Activated CD4-positive, alpha-beta T cell treated with anti-CD3 and anti-CD28 coated beads, Interleukin-2, Interleukin-4, amounts not matched to agents 100 ng/mL and 50 ng/mL, durations not matched to agents 16 hours and 8 hours (primary cell): ENCODE measurements at regions not wholly inside any gene's neighbourhood (a gene's known extent, or its start where the extent isn't known, plus 50 kb on each side); places are given as distances from the start of the nearest gene placed in this dataset.
"Not testable (repeated sequence)": the region's sequence is repeated elsewhere in the genome, so short reads cannot be mapped to it uniquely, and the experiment has no call there.

Experiments used
- DNase-seq: peaks from one replicate; pipeline ENCODE4 v3.0.0-alpha.2; 2020; ENCODE audit warnings: low spot score

DNA sequence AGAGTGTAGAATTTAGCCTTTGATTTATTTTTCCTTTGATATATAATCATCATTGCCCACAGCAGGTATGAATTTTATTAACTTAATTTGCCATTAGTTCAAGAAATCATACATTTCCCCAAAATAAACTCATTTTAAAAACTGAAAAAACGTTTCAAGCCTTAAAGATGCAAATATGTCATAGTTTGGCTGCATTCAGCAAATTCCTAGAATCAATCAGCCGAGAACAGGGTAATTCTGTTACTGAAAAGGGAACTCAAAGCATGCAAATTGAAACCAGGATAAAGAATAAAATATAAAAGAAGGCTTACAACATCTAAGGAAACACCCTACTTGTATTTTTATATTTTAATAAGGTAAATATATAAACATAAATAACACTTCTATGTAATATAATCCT lies 233.8 kb upstream of the PRKCQ start:
- DNase-seq, result no peak

DNA sequence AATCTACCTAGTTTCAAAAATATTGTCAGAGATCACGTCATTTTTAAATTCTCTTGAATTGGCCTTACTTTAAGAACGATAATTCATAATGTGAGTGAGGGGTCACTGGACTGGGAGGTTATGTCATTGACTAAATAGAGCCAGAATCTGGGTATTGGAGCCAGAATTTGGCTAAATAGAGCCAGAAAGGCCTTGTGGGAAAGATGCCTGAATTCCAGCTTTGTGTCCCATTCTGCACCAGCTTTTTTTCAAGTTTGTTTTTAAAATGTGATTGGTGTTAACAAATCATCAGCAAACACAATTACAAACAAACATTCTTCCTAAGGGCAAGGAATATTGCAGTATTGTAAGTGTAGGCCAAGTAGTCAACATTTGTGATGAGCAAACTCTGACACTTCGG lies 233.2 kb upstream of the PRKCQ start:
- no peak for DNase-seq

DNA sequence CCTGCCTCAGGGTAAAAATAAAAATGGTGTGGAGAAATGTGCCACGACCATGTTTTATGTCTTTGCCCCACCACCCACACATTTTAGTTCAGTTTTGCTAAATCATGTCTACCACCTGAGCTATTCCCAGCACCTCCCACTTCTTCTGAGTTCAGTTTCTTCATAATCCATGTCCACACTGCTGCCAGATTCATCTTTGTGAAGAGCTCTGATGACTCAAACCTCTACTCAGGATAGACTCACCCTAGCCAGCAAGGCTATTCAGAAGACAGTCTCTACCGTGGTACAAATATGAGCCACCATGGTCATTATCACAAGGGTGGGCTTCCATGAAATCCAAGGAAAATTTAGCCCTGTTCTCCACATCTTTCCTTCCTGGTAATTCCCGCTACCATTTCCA lies 231.1 kb upstream of the PRKCQ start:
- no peak for DNase-seq

DNA sequence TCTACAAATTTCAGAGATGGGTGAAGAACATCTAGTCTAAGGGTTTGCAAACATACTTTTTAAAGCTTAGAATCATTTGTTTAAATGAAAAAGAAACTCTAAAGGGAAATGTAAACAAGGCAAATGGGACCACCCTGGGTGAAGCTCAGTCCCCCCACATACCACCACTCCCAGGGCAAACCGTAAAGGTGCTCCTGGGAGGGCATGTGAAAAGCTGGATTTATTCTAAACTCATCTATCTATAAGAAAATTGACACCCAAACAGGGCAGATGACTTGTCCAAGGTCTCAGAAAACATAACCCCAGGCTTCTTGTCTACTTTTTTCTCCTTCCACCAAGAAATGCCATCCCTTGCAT lies 223.3 kb upstream of the PRKCQ start:
- DNase-seq, result no peak

DNA sequence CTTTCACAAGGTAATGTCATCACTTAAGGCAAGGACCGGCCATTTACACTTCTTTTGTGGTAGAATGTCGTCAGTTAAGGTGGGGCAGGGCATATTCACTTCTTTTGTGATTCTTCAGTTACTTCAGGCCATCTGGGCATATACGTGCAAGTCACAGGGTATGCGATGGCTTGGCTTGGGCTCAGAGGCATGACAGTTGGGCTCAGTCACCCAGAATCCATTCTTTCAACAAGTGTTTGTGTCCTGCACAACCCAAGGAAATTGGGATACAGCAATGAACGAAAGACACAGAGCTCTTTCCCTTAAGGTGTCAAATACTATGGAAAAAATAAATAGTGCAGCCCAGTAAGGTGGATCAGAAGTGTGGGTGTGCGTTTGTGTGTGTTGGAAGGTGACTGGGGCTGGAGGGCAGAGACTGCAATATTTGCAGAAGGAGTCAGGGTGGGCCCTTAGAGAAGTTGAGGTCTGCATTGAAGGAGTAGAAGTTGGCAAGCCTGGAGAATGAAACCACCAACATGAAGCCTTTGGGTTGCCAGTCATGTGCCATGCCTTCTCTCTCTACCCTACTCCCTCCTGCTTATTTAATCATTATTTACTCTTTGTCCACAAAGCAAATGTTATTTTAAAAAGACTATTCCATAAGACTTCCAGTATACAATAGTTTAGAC lies 222.8 kb upstream of the PRKCQ start:
- no peak for DNase-seq

DNA sequence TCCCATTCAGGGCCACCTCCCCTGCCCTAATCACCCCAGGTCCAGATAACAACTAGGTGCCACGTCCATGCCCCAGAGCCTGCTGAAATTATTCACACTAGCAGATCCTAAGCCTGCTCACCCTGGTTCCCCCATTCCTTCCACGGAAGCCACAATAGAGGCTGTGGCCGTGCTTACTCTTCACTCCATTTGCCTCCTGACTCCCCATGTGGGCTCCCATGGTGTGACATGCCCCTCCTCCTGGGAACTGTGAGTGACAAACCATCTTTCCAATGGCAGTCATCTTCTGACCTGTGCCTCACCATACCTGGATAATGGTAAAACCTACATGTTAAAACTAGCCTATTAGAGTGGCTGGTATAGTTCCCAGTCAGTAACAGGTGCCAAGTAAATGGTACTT lies 216.2 kb upstream of the PRKCQ start:
- DNase-seq, result no peak

DNA sequence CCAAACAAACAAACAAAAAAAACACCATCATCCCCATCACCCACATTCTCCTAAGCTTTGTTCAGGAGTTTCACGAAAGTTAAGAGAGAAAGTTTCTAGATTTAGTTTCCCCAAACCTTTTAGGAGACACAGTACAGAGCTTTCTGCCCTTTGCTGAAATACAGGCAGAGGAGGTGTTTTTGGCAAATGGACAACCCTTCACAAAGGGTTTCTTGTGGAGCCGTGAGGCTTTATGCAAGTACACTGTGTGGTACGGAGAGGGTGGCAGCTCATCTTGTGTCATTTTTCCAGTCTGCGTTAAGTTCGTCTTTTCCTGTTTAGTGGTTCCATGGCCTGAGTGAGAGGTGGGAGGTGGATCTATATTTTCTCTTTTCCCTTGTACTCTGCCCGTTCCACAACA lies 215.5 kb upstream of the PRKCQ start:
- no peak for DNase-seq

DNA sequence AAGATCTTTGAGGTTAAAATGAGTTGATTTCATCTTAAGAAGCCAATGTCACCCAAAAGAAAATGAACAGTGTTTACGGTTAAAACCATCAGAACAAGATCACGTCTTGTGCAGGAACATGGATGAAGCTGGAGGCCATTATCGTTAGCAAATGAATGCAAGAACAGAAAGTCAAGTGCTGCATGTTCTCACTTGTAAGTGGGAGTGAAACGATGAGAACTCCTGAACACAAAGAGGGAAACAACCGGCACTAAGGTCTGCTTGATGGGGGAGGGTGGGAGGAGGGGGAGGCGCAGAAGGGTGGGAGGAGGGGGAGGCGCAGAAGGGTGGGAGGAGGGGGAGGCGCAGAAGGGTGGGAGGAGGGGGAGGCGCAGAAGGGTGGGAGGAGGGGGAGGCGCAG lies 214.8 kb upstream of the PRKCQ start:
- DNase-seq, result not testable (repeated sequence)

DNA sequence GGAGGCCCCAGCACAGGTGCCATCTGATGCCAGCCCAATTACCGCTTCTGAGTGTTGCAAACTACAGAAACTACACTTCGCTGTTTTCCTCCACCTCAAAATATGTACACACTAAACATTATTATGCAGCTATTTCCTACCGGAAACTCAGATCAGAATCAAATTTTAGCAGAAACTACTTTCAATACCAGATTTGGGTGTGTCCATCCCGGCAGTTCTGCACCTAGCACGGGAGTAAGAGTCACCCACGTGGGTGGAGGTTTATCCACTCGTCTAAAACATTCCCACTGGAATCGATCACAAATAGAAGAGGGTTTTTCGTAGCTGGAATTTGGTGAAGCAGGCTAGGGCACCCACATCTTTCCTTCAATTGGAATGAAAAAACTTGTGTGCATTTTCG lies 214.4 kb upstream of the PRKCQ start:
- DNase-seq, result no peak

DNA sequence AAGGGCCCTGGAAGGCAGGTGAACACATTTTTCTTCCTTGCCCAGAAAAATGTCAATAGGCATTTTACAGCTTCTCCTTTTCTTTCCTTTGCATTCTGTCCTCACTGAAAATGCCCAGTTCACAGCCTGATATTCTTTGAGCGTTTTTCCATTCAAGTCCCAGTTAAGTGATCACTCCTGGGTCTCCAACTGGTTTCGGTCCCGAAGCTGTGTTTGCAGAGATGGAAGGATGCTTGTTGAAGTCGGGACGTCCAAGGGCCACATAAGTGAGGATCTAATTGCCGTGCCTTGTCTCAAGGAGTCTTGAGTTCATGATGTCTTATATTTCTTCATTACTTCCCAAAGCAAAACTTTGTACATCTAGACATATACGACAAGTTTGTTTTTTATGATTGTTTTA lies 208.7 kb upstream of the PRKCQ start:
- DNase-seq, result no peak

DNA sequence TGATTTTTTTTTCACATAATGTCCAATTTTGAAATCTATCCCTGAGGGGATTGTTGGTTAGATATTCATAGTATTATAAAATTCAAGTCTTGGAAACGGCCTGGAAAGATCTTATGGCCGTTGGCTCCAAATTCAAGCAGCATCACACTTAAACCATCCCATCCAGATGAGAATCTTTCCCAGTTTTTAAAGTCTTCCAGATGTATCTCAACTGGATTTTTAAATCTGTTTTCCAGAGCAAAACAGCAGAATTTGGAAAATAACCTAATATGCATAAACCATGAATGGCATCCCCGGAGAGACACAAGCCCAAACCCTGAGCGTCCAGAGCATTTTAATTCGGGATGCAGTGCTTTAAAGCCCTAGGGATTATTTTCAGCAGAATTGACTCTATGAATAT lies 208.2 kb upstream of the PRKCQ start:
- no peak for DNase-seq

DNA sequence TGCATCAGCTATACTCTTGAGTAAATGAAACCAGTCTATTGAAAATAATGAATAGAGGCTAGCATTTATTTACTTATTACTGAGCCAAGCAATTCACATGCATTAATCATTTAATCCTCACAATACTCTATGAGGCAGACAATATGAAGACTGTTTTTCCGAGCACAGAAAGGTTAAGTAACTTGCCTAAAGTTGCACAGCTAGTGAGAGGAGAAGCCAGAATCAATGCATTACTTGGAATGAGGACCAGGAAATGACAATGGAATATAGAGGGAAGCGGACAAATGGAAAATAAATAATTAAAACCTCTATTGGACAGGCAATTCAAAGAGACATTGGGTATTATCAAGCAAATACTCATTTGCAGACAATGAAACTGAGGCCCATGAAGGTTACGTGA lies 207.6 kb upstream of the PRKCQ start:
- DNase-seq, result no peak

DNA sequence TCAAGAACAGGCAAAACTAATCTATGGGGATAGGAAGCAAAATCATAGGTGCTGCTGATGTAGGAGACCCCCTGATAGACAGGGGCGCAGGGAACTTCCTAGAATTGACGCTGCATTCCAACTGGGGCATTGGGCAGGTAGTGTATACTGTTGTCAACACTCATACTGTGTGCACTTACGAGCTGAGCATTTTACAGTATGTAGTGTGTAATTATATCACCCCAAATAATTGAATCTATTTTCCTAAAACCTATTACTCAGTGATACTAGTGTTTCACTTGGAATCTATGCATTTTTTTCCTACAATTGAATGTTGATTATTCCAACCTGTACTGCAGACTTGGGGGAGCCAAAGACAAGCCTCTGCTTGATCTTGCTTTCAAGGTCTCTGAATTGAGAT lies 207.0 kb upstream of the PRKCQ start:
- no peak for DNase-seq

DNA sequence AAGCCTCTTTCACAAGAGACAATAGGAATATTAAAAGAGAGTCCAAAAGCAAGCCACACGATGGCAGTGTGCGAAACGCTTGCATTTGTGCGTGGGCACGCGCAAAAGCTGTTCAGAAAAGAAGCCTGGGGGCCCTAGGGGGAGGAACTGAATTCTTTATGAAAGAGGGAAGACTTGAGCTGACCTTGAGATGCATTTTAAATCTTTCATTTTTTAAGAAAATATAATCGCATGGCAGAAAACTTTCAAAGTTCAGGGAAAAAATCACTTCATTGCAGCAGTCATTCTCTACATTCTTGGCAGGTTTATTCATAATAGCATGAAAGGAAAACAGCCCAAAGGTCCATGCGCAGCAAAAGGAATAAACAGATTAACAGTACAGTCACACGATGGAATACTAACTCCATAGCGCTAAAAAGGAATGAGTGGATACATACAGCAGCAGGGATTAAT lies 206.5 kb upstream of the PRKCQ start:
- no peak for DNase-seq

DNA sequence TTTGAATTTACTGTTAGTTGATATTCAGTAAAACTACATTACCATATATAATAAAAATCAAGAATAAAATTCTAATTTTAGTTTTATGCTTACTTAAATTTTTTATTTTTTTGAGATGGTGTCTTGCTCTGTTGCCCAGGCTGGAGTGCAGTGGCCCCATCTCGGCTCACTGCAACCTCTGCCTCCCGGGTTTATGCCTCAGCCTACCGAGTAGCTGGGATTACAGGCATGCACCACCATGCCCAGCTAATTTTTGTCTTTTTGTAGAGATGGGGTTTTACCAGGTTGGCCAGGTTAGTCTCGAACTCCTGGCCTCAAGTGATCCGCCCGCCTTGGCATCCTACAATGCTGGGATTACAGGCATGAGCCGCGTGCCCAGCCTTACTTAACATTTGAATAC lies 204.4 kb upstream of the PRKCQ start:
- not testable (repeated sequence) for DNase-seq

DNA sequence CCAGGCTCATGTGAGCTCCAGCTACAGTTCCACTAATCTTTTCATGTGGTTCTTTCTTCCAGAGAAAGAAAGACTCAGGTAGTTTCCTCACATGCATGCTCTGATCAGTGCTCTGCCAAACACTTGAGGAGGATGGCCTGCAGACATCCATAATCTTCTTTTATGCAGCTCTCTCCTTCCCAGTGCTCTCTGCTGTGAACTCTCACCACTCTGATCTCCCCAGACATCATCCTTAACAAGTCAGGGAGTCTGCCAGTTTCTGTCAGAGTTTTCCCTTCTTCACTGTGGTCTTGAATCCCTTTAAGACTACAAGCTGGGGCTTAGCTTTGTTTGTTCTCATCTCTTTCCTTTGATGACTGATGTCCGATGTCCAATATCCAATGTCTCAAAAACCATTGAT lies 203.4 kb upstream of the PRKCQ start:
- DNase-seq, result no peak

DNA sequence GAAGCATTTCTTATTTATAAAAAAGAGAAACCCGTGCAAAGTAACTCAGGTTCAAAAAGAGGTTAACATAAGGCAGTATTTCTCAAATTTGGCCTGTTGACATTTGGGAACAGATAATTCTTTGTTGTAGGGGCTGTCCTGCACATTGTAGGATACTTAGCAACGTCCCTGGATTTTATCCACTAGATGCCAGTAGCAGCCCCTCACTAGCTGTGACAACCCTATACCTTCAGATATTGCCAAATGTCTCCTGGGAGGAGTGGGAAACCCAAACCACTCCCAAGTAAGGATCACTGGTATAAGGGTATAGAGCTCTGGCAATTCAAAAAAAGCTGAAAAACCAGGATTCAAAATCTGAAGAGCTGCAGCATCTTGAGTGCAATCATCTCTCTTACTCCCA lies 202.3 kb upstream of the PRKCQ start:
- no peak for DNase-seq

DNA sequence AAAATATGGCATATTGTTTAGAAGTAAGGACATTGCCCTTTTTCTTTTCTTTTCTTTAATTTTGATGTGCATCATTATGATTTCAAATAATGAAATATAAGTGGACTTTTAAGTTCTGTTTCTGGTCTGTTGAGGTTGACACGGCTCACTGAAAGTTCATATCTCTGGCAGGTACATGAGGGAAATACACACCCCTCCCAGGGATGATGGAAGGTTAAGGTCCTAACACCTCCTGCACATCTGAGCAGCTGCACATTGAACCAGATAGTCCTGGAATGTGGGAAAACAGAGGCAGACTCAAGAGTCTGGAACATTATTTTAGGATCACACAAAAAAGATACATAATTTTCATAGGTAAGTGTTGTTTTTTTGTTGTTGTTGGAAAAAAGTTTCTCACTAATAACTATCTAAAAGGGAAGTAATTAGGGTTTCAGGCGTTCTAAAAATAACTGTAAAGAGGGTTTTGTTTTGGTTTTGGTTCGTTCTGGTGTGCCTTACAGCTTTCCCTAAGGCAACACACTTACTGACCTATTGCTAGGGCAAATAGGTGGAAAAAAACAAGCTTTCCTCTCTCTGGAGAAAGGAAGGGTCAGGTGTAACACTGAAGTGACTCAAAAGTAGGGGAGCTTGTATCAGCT lies 201.2 kb upstream of the PRKCQ start:
- no peak for DNase-seq

DNA sequence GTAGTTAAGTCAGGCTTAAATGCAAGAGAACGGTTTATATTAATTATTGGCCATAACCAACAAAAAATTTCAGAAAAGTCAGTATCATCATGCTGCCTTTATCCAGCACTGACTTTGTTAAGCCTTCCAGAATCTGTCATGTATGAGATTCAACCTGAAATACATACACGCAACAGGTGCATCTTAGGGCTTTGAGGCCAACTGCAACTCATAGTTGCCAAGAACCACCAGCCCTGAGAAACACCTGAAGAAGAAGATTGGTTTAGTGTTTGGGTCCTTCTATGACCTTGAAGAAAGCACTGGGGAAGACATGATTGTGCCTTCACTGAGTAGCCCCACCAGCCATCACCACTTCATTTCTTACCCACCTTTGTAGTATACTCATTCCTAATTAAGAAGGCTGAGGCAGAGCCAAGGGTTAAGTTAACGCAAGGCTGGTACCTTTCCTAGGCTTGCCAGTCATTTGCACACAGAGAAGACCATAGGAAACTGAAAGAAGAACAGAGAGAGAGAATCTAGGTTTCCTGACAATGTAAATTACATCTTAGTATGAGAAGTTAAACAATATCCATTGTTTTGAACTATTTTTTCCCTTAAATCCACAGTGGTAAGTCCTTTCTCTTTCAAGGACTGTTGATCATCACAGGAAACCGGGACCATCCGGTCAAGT lies 200.1 kb upstream of the PRKCQ start:
- no peak for DNase-seq

DNA sequence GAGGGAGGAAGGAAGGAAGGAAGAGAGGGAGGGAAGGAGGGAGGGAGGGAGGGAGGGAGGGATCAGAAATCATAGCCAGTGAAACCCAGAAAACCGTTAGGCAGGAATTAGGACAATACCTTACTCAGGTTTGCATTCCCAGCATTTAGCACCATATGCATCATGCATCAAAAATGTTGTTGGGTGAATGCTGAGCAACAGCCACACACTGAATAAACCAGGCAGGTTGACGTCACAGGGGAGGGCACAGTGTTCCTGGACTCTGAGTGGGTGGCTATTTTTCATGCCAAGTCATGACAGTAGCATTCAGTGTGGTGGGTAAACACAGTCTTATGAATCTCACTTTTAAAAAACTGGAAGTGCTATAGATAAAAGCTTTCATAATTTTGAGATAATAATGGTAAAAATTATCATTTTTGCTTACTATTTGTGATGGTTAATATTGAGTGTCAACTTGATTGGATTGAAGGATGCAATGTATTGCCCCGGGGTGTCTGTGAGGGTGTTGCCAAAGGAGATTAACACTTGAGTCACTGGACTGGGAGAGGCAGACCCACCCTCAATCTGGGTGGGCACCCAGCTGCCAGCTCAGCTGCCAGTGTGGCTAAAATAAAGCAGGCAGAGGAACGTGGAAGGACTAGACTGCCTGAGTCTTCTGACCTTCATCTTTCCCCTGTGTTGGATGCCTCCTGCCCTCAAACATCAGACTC lies 199.1 kb upstream of the PRKCQ start:
- no peak for DNase-seq

DNA sequence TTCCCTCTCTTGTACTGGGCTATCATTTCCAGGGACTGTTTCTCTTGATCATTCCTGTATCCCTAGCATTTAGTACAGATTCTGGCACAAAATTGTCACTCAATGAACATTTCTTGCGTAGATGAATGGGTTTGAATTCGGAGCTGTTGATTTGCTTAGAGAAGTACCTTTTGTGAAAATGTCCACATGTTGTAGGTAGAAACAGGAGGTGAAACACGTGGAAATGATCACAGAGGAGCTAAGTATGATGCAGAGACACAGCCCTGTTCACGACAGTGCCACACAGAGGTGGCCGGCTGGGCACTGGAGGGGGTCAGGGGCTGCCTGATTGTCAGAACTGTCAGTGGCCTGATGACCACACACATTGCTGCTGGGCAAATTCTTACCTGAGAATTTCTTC lies 196.1 kb upstream of the PRKCQ start:
- DNase-seq, result no peak

DNA sequence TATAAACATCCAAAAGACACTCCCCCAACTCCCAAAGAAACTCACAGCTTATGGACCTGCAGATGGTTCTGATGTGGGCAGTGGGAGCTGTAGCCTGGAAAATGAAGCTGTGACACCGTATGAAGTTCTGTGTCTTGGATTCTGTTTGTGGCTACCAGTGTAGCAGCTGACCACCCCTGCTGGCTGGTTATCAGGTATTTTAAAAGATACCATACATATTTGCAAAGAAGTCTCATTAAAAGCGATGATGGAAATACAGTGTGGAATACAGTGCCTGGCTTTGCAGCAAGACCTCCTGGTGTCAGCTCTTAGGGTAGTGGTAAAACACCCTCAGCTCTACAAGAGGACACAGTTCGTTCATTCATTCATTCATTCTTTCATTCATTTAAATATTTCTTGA lies 194.3 kb upstream of the PRKCQ start:
- DNase-seq, result no peak

DNA sequence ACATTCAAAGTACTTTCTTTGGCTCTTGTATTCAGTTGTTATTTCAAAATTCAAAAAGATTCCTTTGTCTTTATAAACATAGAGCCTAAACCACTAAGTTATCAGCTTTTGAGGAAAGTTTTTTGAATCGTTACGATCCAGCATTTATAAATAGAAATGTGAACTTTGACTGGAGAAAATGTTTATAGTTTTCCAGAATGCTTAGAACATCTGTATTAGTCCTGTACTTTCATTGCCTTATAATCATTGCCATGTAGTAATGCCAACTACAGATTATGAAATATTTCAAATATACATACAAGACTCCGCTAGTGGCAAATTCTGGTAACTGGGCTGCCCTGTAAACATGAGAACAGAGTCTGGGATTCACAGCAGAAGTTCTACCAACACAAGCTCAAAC lies 191.3 kb upstream of the PRKCQ start:
- no peak for DNase-seq
